OCI-LY1 (cell line): ENCODE measurements at regions not wholly inside any gene's neighbourhood (a gene's known extent, or its start where the extent isn't known, plus 50 kb on each side); places are given as distances from the start of the nearest gene placed in this dataset.

Experiments used
- H2AFZ ChIP-seq: fragments of 200-600 bp; sonication (generic), shearing (Covaris generic); 2 replicates; pipeline ENCODE4 v1.6.0; 2014; ENCODE audit warnings: antibody characterized with exemption, mild to moderate bottlenecking, low read length
- H3F3A ChIP-seq: fragments of 200-600 bp; sonication (generic), shearing (Covaris generic); 2 replicates; pipeline ENCODE4 v1.6.0; 2014; ENCODE audit warnings: mild to moderate bottlenecking, antibody characterized with exemption, low read length, moderate library complexity; ENCODE audit not compliant: insufficient read depth
- H3K27ac ChIP-seq: fragments of 200-600 bp; sonication (generic); 2 replicates; pipeline ENCODE4 v1.5.1; 2014; ENCODE audit warnings: low read length, mixed run types, mild to moderate bottlenecking, low read depth; ENCODE audit not compliant: poor library complexity, severe bottlenecking
- H3K27me3 ChIP-seq: fragments of 200-600 bp; sonication (generic); 2 replicates; pipeline ENCODE4 v1.6.0; 2014; ENCODE audit warnings: antibody characterized with exemption, mild to moderate bottlenecking, low read length, moderate library complexity; ENCODE audit not compliant: insufficient read depth
- H3K36me3 ChIP-seq: fragments of 200-600 bp; sonication (generic); 2 replicates; pipeline ENCODE4 v1.6.1; 2014; ENCODE audit warnings: mild to moderate bottlenecking, antibody characterized with exemption, low read length, moderate library complexity, mixed read lengths; ENCODE audit not compliant: insufficient read depth
- H3K4me1 ChIP-seq: fragments of 200-600 bp; sonication (generic); 2 replicates; pipeline ENCODE4 v1.5.1; 2014; ENCODE audit warnings: mild to moderate bottlenecking, low read length, moderate library complexity; ENCODE audit not compliant: insufficient read depth, severe bottlenecking
- H3K4me2 ChIP-seq: fragments of 200-600 bp; sonication (generic), shearing (Covaris generic); 2 replicates; pipeline ENCODE4 v1.6.1; 2014; ENCODE audit warnings: low read length
- H3K4me3 ChIP-seq: fragments of 200-600 bp; sonication (generic); 2 replicates; pipeline ENCODE4 v1.5.1; 2014; ENCODE audit warnings: low read length, low read depth, mild to moderate bottlenecking, mixed read lengths; ENCODE audit not compliant: poor library complexity, severe bottlenecking
- H3K79me2 ChIP-seq: fragments of 200-600 bp; shearing (Covaris generic); 2 replicates; pipeline ENCODE4 v1.6.1; 2016; ENCODE audit warnings: mixed run types, low read length, mixed read lengths; ENCODE audit not compliant: insufficient read depth
- H3K9ac ChIP-seq: fragments of 200-600 bp; sonication (generic), shearing (Covaris generic); 2 replicates; pipeline ENCODE4 v1.6.1; 2014; ENCODE audit warnings: mild to moderate bottlenecking, low read length, mixed read lengths
- H3K9me2 ChIP-seq: fragments of 200-600 bp; sonication (generic), shearing (Covaris generic); 2 replicates; pipeline ENCODE4 v1.6.1; 2014; ENCODE audit warnings: low read depth, mild to moderate bottlenecking, low read length, mixed read lengths
- H3K9me3 ChIP-seq: fragments of 200-600 bp; shearing (Covaris generic); 2 replicates; pipeline ENCODE4 v1.6.1; 2014; ENCODE audit warnings: low read length, mixed read lengths
- H4K20me1 ChIP-seq: fragments of 200-600 bp; sonication (generic), shearing (Covaris generic); 2 replicates; pipeline ENCODE4 v1.6.0; 2016; ENCODE audit warnings: mild to moderate bottlenecking, low read length; ENCODE audit not compliant: insufficient read depth
- CTCF ChIP-seq: fragments of 200-600 bp; sonication (generic), shearing (Covaris generic); IDR thresholded peaks from 2 replicates; pipeline ENCODE4 v1.5.1; 2017; ENCODE audit warnings: mild to moderate bottlenecking, antibody characterized with exemption, low read length, moderate library complexity, mixed read lengths
- EZH2 ChIP-seq: fragments of 200-600 bp; sonication (generic), shearing (Covaris generic); IDR thresholded peaks from 2 replicates; pipeline ENCODE4 v1.8.0; 2017; ENCODE audit warnings: borderline replicate concordance, mixed run types, mild to moderate bottlenecking, antibody characterized with exemption, low read length, moderate library complexity, mixed read lengths

- Histone ChIP-seq H3K27ac (no peak overlapping the region), H3K36me3 (no peaks in the 10 kb centered on the region), H3K27me3 (no peaks in the 10 kb centered on the region), H3F3A (no peaks in the 10 kb centered on the region), H3K4me2 (no peak overlapping the region), H3K4me1 (no peaks in the 10 kb centered on the region), H3K9ac (no peak overlapping the region), H3K9me3 (no peaks in the 10 kb centered on the region), H3K9me2 (no peaks in the 10 kb centered on the region), H4K20me1 (no peaks in the 10 kb centered on the region), H3K79me2 (no peaks in the 10 kb centered on the region), H2AFZ (no peak overlapping the region), H3K4me3 (no peak overlapping the region)
- no peak for TF ChIP-seq EZH2
- TF ChIP-seq CTCF: no peak
Observed at GRCh38 chr7:47040795-47041347, 541.0 kb downstream of the TNS3 start.

- Histone ChIP-seq H3K4me3 (no peak overlapping the region), H3K9me2 (no peaks in the 10 kb centered on the region), H3K9me3 (no peaks in the 10 kb centered on the region), H3K27ac (no peak overlapping the region), H3K4me2 (no peak overlapping the region), H3K9ac (no peak overlapping the region), H2AFZ (no peak overlapping the region), H3K4me1 (no peaks in the 10 kb centered on the region), H3K79me2 (no peaks in the 10 kb centered on the region), H3K36me3 (no peaks in the 10 kb centered on the region), H3F3A (no peaks in the 10 kb centered on the region), H3K27me3 (no peaks in the 10 kb centered on the region), H4K20me1 (no peaks in the 10 kb centered on the region)
- TF ChIP-seq CTCF (no peak), EZH2 (no peak)
Observed at GRCh38 chr7:47039904-47040303, 542.0 kb downstream of the TNS3 start.

- no peak overlapping the region for H3K4me2 ChIP-seq
- no peaks in the 10 kb centered on the region for H3K4me1 ChIP-seq
- no peaks in the 10 kb centered on the region for H3K9me2 ChIP-seq
- no peaks in the 10 kb centered on the region for H3F3A ChIP-seq
- no peak overlapping the region for H3K9ac ChIP-seq
- no peaks in the 10 kb centered on the region for H4K20me1 ChIP-seq
- H3K27me3 ChIP-seq: no peaks in the 10 kb centered on the region
- H2AFZ ChIP-seq: no peak overlapping the region
- H3K4me3 ChIP-seq: no peak overlapping the region
- H3K36me3 ChIP-seq: no peaks in the 10 kb centered on the region
- H3K79me2 ChIP-seq: no peaks in the 10 kb centered on the region
- TF ChIP-seq EZH2 (no peak), CTCF (no peak)
- H3K9me3 ChIP-seq: no peaks in the 10 kb centered on the region
- no peak overlapping the region for H3K27ac ChIP-seq
Observed at GRCh38 chr7:47039089-47039648, 542.7 kb downstream of the TNS3 start.
